ENCODE measurements at regions not wholly inside any gene's neighbourhood (a gene's known extent, or its start where the extent isn't known, plus 50 kb on each side); places are given as distances from the start of the nearest gene placed in this dataset.

DNA sequence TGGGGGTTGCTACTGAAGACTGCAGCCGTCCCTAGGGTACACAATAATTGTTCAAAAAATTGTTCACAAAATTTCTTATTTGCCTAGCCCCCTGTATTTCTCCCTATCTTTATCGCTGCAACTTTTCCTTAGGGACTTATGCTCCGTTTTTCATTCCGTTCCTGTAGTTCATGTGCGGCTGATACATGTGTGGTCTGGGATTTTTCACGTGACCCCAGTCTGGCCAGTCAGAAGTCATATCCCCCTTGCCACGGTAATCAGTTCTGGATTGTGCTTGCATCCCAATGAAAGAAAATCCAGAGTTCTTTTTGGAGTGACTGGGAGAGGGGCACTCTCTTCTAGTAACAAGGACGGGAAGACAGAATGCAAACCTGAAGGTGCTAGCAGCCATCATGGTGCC lies 610.7 kb upstream of the C16orf82 start:
- TF ChIP-seq, protein P1, sequence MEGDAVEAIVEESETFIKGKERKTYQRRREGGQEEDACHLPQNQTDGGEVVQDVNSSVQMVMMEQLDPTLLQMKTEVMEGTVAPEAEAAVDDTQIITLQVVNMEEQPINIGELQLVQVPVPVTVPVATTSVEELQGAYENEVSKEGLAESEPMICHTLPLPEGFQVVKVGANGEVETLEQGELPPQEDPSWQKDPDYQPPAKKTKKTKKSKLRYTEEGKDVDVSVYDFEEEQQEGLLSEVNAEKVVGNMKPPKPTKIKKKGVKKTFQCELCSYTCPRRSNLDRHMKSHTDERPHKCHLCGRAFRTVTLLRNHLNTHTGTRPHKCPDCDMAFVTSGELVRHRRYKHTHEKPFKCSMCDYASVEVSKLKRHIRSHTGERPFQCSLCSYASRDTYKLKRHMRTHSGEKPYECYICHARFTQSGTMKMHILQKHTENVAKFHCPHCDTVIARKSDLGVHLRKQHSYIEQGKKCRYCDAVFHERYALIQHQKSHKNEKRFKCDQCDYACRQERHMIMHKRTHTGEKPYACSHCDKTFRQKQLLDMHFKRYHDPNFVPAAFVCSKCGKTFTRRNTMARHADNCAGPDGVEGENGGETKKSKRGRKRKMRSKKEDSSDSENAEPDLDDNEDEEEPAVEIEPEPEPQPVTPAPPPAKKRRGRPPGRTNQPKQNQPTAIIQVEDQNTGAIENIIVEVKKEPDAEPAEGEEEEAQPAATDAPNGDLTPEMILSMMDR (conservative IDR thresholded peaks at IDR 0.05; ENCODE audit: low read depth, low read length) = no peak
- no peak for TF ChIP-seq EZH2 (IDR thresholded peaks at IDR 0.05; ENCODE audit: borderline replicate concordance, low read depth, low read length, poor library complexity, severe bottlenecking)
